Endothelial cell of umbilical vein (primary cell): ENCODE measurements at regions not wholly inside any gene's neighbourhood (a gene's known extent, or its start where the extent isn't known, plus 50 kb on each side); places are given as distances from the start of the nearest gene placed in this dataset.

Experiments used
- BruUV-seq: library from RNA; stranded (reverse); fragments of 400-500 nt; replicated peaks from 2 replicates; lab custom pipeline; 2021; lab: Mats Ljungman, UMichigan
- CTCF ChIA-PET: fragments of 300-600, 350-600 bp; sonication (Branson Sonifier 250); formaldehyde crosslinking; loops from one replicate; lab custom pipeline; 2021; ENCODE audit warnings: antibody characterized with exemption, inconsistent platforms; lab: Charles Lee
- POLR2A ChIA-PET: fragments of 300-600, 350-600 bp; sonication (Branson Sonifier 250); formaldehyde crosslinking; loops from one replicate; lab custom pipeline; 2021; ENCODE audit warnings: antibody characterized with exemption, inconsistent platforms; lab: Charles Lee
- DNase-seq: peaks from one replicate; pipeline ENCODE4 v3.0.0-alpha.2; 2011; ENCODE audit warnings: low read depth, low spot score
- FAIRE-seq: peaks from 2 replicates; lab custom pipeline; 2011; peaks lifted over from hg19 to GRCh38; lab: Jason Lieb, UNC
- H2AFZ ChIP-seq: 2 replicates; pipeline ENCODE4 v1.6.0; 2012; ENCODE audit warnings: low read depth, low read length, control low read depth, inconsistent platforms
- H3K27ac ChIP-seq: 2 replicates; pipeline ENCODE4 v1.5.1; 2011; ENCODE audit warnings: low read depth, mild to moderate bottlenecking, control low read depth, low read length, moderate library complexity; ENCODE audit not compliant: insufficient read depth
- H3K27me3 ChIP-seq, 2 experiments: 2 replicates each; pipeline versions ENCODE4 v1.6.0 to v1.6.1; 2011; ENCODE audit warnings: low read length in 2 of 2, mixed read lengths in 1 of 2; ENCODE audit not compliant: control insufficient read depth in 2 of 2, insufficient read depth in 2 of 2
- H3K36me3 ChIP-seq, 2 experiments: 2 replicates in 1 of 2; 3 replicates in 1 of 2; pipeline ENCODE4 v1.5.1; 2011; ENCODE audit warnings: low read length in 2 of 2, mild to moderate bottlenecking in 1 of 2, moderate library complexity in 1 of 2; ENCODE audit not compliant: control insufficient read depth in 2 of 2, insufficient read depth in 2 of 2; ENCODE audit errors: extremely low read depth in 1 of 2
- H3K4me1 ChIP-seq: 3 replicates; pipeline ENCODE4 v1.5.1; 2011; ENCODE audit warnings: mild to moderate bottlenecking, low read length; ENCODE audit not compliant: control insufficient read depth, insufficient read depth; ENCODE audit errors: extremely low read depth
- H3K4me2 ChIP-seq: 2 replicates; pipeline ENCODE4 v1.6.1; 2011; ENCODE audit warnings: low read length, control low read depth, mixed read lengths; ENCODE audit not compliant: insufficient read depth
- H3K4me3 ChIP-seq, 3 experiments: fragments of 200-600 bp in 1 of 3; sonication (generic), shearing (Covaris generic) in 1 of 3; replicated peaks in 1 of 3; 2 replicates each; pipeline ENCODE4 v1.5.1; 2011 to 2016; ENCODE audit warnings: control low read depth in 3 of 3, low read length in 3 of 3, mild to moderate bottlenecking in 2 of 3, inconsistent platforms in 1 of 3, low read depth in 1 of 3, moderate library complexity in 1 of 3; ENCODE audit not compliant: insufficient read depth in 1 of 3
- H3K79me2 ChIP-seq: 2 replicates; pipeline ENCODE4 v1.6.0; 2012; ENCODE audit warnings: low read length, inconsistent platforms; ENCODE audit not compliant: control insufficient read depth, insufficient read depth
- H3K9ac ChIP-seq: replicated peaks from 2 replicates; pipeline ENCODE3; 2011; ENCODE audit warnings: low read length, control low read depth; ENCODE audit not compliant: insufficient read depth; ENCODE audit errors: extremely low read depth
- H3K9me1 ChIP-seq: replicated peaks from 3 replicates; pipeline ENCODE4 v1.6.0; 2011; ENCODE audit warnings: mild to moderate bottlenecking, low read length; ENCODE audit not compliant: control insufficient read depth, insufficient read depth; ENCODE audit errors: extremely low read depth
- H3K9me3 ChIP-seq: replicated peaks from 2 replicates; pipeline ENCODE4 v1.5.1; 2012; ENCODE audit warnings: low read length, inconsistent platforms; ENCODE audit not compliant: control insufficient read depth, insufficient read depth
- H4K20me1 ChIP-seq: replicated peaks from 2 replicates; pipeline ENCODE3; 2011; ENCODE audit warnings: mild to moderate bottlenecking, low read length; ENCODE audit not compliant: control insufficient read depth, insufficient read depth; ENCODE audit errors: extremely low read depth
- EZH2 ChIP-seq: IDR thresholded peaks from 2 replicates; pipeline ENCODE4 v1.6.1; 2012; ENCODE audit warnings: borderline replicate concordance, low read depth, mild to moderate bottlenecking, moderate library complexity, low read length, inconsistent platforms; ENCODE audit not compliant: severe bottlenecking
- FOS ChIP-seq: IDR thresholded peaks from 2 replicates; pipeline ENCODE4 v1.6.1; 2011; ENCODE audit warnings: mild to moderate bottlenecking, low read length, moderate library complexity, borderline replicate concordance; ENCODE audit not compliant: insufficient read depth
- GATA2 ChIP-seq: IDR thresholded peaks from 2 replicates; pipeline ENCODE4 v1.7.0; 2011; ENCODE audit warnings: low read depth, mild to moderate bottlenecking, moderate library complexity, mixed read lengths, low read length; ENCODE audit not compliant: insufficient read length, insufficient read depth
- JUN ChIP-seq: IDR thresholded peaks from 2 replicates; pipeline ENCODE4 v1.6.1; 2011; ENCODE audit warnings: borderline replicate concordance, low read depth; ENCODE audit not compliant: insufficient read length, insufficient read depth
- MYC ChIP-seq: IDR thresholded peaks from one replicate; pipeline ENCODE4 v1.6.1; 2011; ENCODE audit warnings: mild to moderate bottlenecking, low read depth, low read length
- POLR2A ChIP-seq: IDR thresholded peaks from 2 replicates; pipeline ENCODE4 v1.6.1; 2012; ENCODE audit warnings: low read depth, mild to moderate bottlenecking, control low read depth, low read length
- POLR2AphosphoS5 ChIP-seq: IDR thresholded peaks from 2 replicates; pipeline ENCODE4 v1.6.1; 2012; ENCODE audit warnings: low read depth, mild to moderate bottlenecking, control low read depth, low read length, moderate library complexity; ENCODE audit not compliant: insufficient read depth
- dilution Hi-C: fragments of 300-500 bp; cut with MboI; formaldehyde crosslinking; loops from one replicate; pipeline ENCODE4 v1.15.0; 2019; ENCODE audit warnings: low sequenced_read_pairs; ENCODE audit not compliant: extremely low pct_ligation_motif_present
- intact Hi-C: fragments of 100-400 bp; cut with micrococcal nuclease; formaldehyde crosslinking; loops from one replicate; pipeline ENCODE4 v1.10.0; 2022
- TF ChIP-seq, protein P1 (sequence below), 2 donors: IDR thresholded peaks; 1 replicate in 1 of 2; 2 replicates in 1 of 2; pipeline ENCODE4 v1.5.1; 2011; ENCODE audit warnings: low read length in 2 of 2, mild to moderate bottlenecking in 2 of 2, moderate library complexity in 2 of 2, control low read depth in 1 of 2, inconsistent platforms in 1 of 2, low read depth in 1 of 2; ENCODE audit not compliant: insufficient read depth in 1 of 2; ENCODE audit errors: extremely low read depth in 1 of 2
- TF ChIP-seq, protein P2 (sequence below): IDR thresholded peaks from 2 replicates; pipeline ENCODE4 v1.6.1; 2011; ENCODE audit not compliant: insufficient read depth, insufficient read length

DNA sequence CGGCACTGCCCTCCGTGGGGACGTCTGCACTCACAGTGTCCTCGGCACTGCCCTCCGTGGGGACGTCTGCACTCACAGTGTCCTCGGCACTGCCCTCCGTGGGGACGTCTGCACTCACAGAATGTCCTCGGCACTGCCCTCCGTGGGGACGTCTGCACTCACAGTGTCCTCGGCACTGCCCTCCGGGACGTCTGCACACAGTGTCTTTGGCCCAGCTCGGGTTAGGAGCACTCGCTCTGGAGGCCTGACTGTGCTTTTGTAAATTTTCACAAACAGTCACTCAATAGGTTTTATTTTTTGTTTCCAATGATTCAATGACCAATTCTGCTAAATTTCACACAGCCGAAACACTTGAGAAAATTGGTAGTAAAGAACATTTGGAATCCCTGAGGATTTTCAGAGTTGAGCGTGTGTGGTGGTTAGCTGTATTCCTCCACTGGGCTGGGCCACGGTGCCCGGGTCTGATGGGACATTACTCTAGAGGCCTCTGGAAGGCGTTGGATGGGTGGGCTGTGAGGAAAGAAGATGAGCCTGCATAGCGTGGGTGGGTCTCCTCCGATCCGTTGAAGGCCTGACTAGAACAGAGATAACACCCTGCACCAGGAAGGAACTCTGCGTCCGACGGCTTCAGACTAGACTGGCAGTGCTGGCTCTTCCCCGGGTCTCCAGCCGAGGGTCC is 134.8 kb downstream of the RTP5 start:
- intact Hi-C loops, result no loop called here
- Histone ChIP-seq H3K4me1 (no peaks in the 10 kb centered on the region), H3K9ac (no peak overlapping the region), H3K4me3 (no peak overlapping the region), H3K79me2 (no peaks in the 10 kb centered on the region), H3K27me3 (peaks cover 0 to 2% of the 10 kb centered on the region in 2 experiments), H2AFZ (no peak overlapping the region), H3K9me3 (no peaks in the 10 kb centered on the region), H3K4me2 (no peak overlapping the region), H3K27ac (no peak overlapping the region), H4K20me1 (no peaks in the 10 kb centered on the region), H3K36me3 (no peaks in the 10 kb centered on the region), H3K9me1 (no peaks in the 10 kb centered on the region)
- POLR2A ChIA-PET, result no interaction called here
- dilution Hi-C loops, result no loop called here
- CTCF ChIA-PET, result no interaction called here
- FAIRE-seq, result no peak
- BruUV-seq, result no TSS peak
- TF ChIP-seq, protein P1, sequence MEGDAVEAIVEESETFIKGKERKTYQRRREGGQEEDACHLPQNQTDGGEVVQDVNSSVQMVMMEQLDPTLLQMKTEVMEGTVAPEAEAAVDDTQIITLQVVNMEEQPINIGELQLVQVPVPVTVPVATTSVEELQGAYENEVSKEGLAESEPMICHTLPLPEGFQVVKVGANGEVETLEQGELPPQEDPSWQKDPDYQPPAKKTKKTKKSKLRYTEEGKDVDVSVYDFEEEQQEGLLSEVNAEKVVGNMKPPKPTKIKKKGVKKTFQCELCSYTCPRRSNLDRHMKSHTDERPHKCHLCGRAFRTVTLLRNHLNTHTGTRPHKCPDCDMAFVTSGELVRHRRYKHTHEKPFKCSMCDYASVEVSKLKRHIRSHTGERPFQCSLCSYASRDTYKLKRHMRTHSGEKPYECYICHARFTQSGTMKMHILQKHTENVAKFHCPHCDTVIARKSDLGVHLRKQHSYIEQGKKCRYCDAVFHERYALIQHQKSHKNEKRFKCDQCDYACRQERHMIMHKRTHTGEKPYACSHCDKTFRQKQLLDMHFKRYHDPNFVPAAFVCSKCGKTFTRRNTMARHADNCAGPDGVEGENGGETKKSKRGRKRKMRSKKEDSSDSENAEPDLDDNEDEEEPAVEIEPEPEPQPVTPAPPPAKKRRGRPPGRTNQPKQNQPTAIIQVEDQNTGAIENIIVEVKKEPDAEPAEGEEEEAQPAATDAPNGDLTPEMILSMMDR (IDR thresholded peaks at IDR 0.05; ENCODE audit: extremely low read depth in 1 of 2, insufficient read depth in 1 of 2, low read depth in 1 of 2, low read length in 2 of 2), result no peak
- TF ChIP-seq POLR2A (no peak), MYC (no peak), JUN (no peak), POLR2AphosphoS5 (no peak), GATA2 (no peak), EZH2 (no peak), FOS (no peak)
- TF ChIP-seq, protein P2, sequence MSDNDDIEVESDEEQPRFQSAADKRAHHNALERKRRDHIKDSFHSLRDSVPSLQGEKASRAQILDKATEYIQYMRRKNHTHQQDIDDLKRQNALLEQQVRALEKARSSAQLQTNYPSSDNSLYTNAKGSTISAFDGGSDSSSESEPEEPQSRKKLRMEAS, result no peak
- no peak for DNase-seq
